Adrenal gland (tissue), 5 donors: ENCODE measurements at regions not wholly inside any gene's neighbourhood (a gene's known extent, or its start where the extent isn't known, plus 50 kb on each side); places are given as distances from the start of the nearest gene placed in this dataset.

Experiments
- CTCF ChIP-seq, 6 experiments: fragments of 450-650 bp in 4 of 6; fragments of 200-600 bp in 2 of 6; sonication (generic) in 1 of 6; IDR thresholded peaks; 1 replicate in 5 of 6; 2 replicates in 1 of 6; pipeline versions ENCODE4 v1.5.1 to v1.8.0; 2016 to 2021; ENCODE audit warnings: antibody characterized with exemption in 6 of 6, mild to moderate bottlenecking in 2 of 6, moderate library complexity in 1 of 6
- POLR2A ChIP-seq, 2 donors: fragments of 450-650 bp; IDR thresholded peaks; one replicate each; pipeline ENCODE4 v1.6.1; 2017; ENCODE audit warnings: antibody characterized with exemption in 2 of 2, mild to moderate bottlenecking in 2 of 2, moderate library complexity in 1 of 2
- donor health status: DM: no; HTN: no; CAD: no.

- TF ChIP-seq CTCF (IDR thresholded peaks at IDR 0.05) (no peak), POLR2A (IDR thresholded peaks at IDR 0.05) (no peak)
Observed at GRCh38 chr9:105975886-105976645, 281.7 kb downstream of the TMEM38B start.
